T-helper 2 cell treated with Interferon-gamma antibody and Interleukin-4, amounts not matched to agents 5 μg/mL and 100 μg/mL, for 36 hours (primary cell): ENCODE measurements at regions not wholly inside any gene's neighbourhood (a gene's known extent, or its start where the extent isn't known, plus 50 kb on each side); places are given as distances from the start of the nearest gene placed in this dataset.

ENCODE experiments used
- DNase-seq: peaks from one replicate; pipeline ENCODE4 v3.0.0; 2021; ENCODE audit warnings: low spot score
- H3K27ac Mint-ChIP-seq: one replicate; pipeline ENCODE4 v1.8.0; 2021; ENCODE audit warnings: mild to moderate bottlenecking, mixed read lengths
- H3K27me3 Mint-ChIP-seq: one replicate; pipeline ENCODE4 v1.8.0; 2021; ENCODE audit warnings: low read depth, mixed read lengths
- H3K36me3 Mint-ChIP-seq: one replicate; pipeline ENCODE4 v1.8.0; 2021; ENCODE audit warnings: low read depth, mixed read lengths
- H3K4me1 Mint-ChIP-seq: one replicate; pipeline ENCODE4 v1.8.0; 2021; ENCODE audit warnings: low read depth, mixed read lengths
- H3K4me3 Mint-ChIP-seq: one replicate; pipeline ENCODE4 v1.8.0; 2022; ENCODE audit warnings: mild to moderate bottlenecking, moderate library complexity, mixed read lengths
- H3K9me3 Mint-ChIP-seq: one replicate; pipeline ENCODE4 v1.8.0; 2021; ENCODE audit warnings: mixed read lengths

GRCh38 chr5:158644301-158644700 lies 455.4 kb downstream of the EBF1 start:
- Mint-ChIP-seq H3K27me3 (no peaks in the 10 kb centered on the region), H3K9me3 (no peaks in the 10 kb centered on the region), H3K4me3 (no peak overlapping the region), H3K4me1 (no peaks in the 10 kb centered on the region), H3K36me3 (no peaks in the 10 kb centered on the region), H3K27ac (no peak overlapping the region)
- DNase-seq, result no peak

GRCh38 chr5:158643840-158644239 lies 455.9 kb downstream of the EBF1 start:
- no peaks in the 10 kb centered on the region for H3K36me3 Mint-ChIP-seq
- H3K27ac Mint-ChIP-seq, result no peak overlapping the region
- H3K9me3 Mint-ChIP-seq, result no peaks in the 10 kb centered on the region
- H3K4me3 Mint-ChIP-seq, result no peak overlapping the region
- no peaks in the 10 kb centered on the region for H3K4me1 Mint-ChIP-seq
- no peaks in the 10 kb centered on the region for H3K27me3 Mint-ChIP-seq
- no peak for DNase-seq

- H3K36me3 Mint-ChIP-seq, result no peaks in the 10 kb centered on the region
- H3K27me3 Mint-ChIP-seq, result no peaks in the 10 kb centered on the region
- DNase-seq, result no peak
- no peaks in the 10 kb centered on the region for H3K4me1 Mint-ChIP-seq
- no peak overlapping the region for H3K4me3 Mint-ChIP-seq
- H3K9me3 Mint-ChIP-seq, result no peaks in the 10 kb centered on the region
- H3K27ac Mint-ChIP-seq, result no peak overlapping the region
Measured at GRCh38 chr5:158642879-158643278, 456.8 kb downstream of the EBF1 start.

- no peaks in the 10 kb centered on the region for H3K36me3 Mint-ChIP-seq
- no peak overlapping the region for H3K4me3 Mint-ChIP-seq
- no peak overlapping the region for H3K27ac Mint-ChIP-seq
- no peaks in the 10 kb centered on the region for H3K4me1 Mint-ChIP-seq
- no peaks in the 10 kb centered on the region for H3K9me3 Mint-ChIP-seq
- H3K27me3 Mint-ChIP-seq, result peaks cover 2% of the 10 kb centered on the region
- DNase-seq, result no peak
Measured at GRCh38 chr5:158641016-158641415, 458.7 kb downstream of the EBF1 start.

- no peaks in the 10 kb centered on the region for H3K9me3 Mint-ChIP-seq
- no peaks in the 10 kb centered on the region for H3K4me1 Mint-ChIP-seq
- peaks cover 2% of the 10 kb centered on the region for H3K27me3 Mint-ChIP-seq
- no peak overlapping the region for H3K4me3 Mint-ChIP-seq
- H3K36me3 Mint-ChIP-seq, result no peaks in the 10 kb centered on the region
- no peak overlapping the region for H3K27ac Mint-ChIP-seq
- DNase-seq, result no peak
Measured at GRCh38 chr5:158640593-158640980, 459.1 kb downstream of the EBF1 start.

GRCh38 chr5:158639881-158640592 lies 459.7 kb downstream of the EBF1 start:
- no peak overlapping the region for H3K4me3 Mint-ChIP-seq
- H3K4me1 Mint-ChIP-seq, result no peaks in the 10 kb centered on the region
- DNase-seq, result no peak
- no peaks in the 10 kb centered on the region for H3K36me3 Mint-ChIP-seq
- H3K9me3 Mint-ChIP-seq, result no peaks in the 10 kb centered on the region
- peaks cover 2% of the 10 kb centered on the region for H3K27me3 Mint-ChIP-seq
- no peak overlapping the region for H3K27ac Mint-ChIP-seq

GRCh38 chr5:158638396-158638795 lies 461.3 kb downstream of the EBF1 start:
- Mint-ChIP-seq H3K9me3 (no peaks in the 10 kb centered on the region), H3K4me3 (no peak overlapping the region), H3K27me3 (peaks cover 2% of the 10 kb centered on the region), H3K4me1 (no peaks in the 10 kb centered on the region), H3K36me3 (no peaks in the 10 kb centered on the region), H3K27ac (no peak overlapping the region)
- DNase-seq, result no peak

- H3K27me3 Mint-ChIP-seq, result peaks cover 2% of the 10 kb centered on the region
- no peaks in the 10 kb centered on the region for H3K36me3 Mint-ChIP-seq
- no peak overlapping the region for H3K27ac Mint-ChIP-seq
- no peak for DNase-seq
- no peak overlapping the region for H3K4me3 Mint-ChIP-seq
- H3K4me1 Mint-ChIP-seq, result no peaks in the 10 kb centered on the region
- no peaks in the 10 kb centered on the region for H3K9me3 Mint-ChIP-seq
Measured at GRCh38 chr5:158637039-158637438, 462.7 kb downstream of the EBF1 start.

GRCh38 chr5:158635565-158635964 lies 464.2 kb downstream of the EBF1 start:
- peaks cover 2% of the 10 kb centered on the region for H3K27me3 Mint-ChIP-seq
- H3K36me3 Mint-ChIP-seq, result no peaks in the 10 kb centered on the region
- H3K4me1 Mint-ChIP-seq, result no peaks in the 10 kb centered on the region
- H3K9me3 Mint-ChIP-seq, result no peaks in the 10 kb centered on the region
- H3K27ac Mint-ChIP-seq, result no peak overlapping the region
- DNase-seq, result no peak
- no peak overlapping the region for H3K4me3 Mint-ChIP-seq

GRCh38 chr5:158634714-158635113 lies 465.0 kb downstream of the EBF1 start:
- H3K27me3 Mint-ChIP-seq, result peaks cover 2% of the 10 kb centered on the region
- DNase-seq, result no peak
- H3K27ac Mint-ChIP-seq, result no peak overlapping the region
- H3K9me3 Mint-ChIP-seq, result no peaks in the 10 kb centered on the region
- H3K4me3 Mint-ChIP-seq, result no peak overlapping the region
- H3K36me3 Mint-ChIP-seq, result no peaks in the 10 kb centered on the region
- no peaks in the 10 kb centered on the region for H3K4me1 Mint-ChIP-seq

GRCh38 chr5:158629591-158630312 lies 470.0 kb downstream of the EBF1 start:
- Mint-ChIP-seq H3K36me3 (no peaks in the 10 kb centered on the region), H3K27me3 (no peaks in the 10 kb centered on the region), H3K9me3 (no peaks in the 10 kb centered on the region), H3K27ac (no peak overlapping the region), H3K4me1 (no peaks in the 10 kb centered on the region), H3K4me3 (no peak overlapping the region)
- DNase-seq, result no peak

GRCh38 chr5:158626718-158627117 lies 473.0 kb downstream of the EBF1 start:
- H3K9me3 Mint-ChIP-seq, result no peaks in the 10 kb centered on the region
- no peaks in the 10 kb centered on the region for H3K27me3 Mint-ChIP-seq
- no peaks in the 10 kb centered on the region for H3K36me3 Mint-ChIP-seq
- H3K4me3 Mint-ChIP-seq, result no peak overlapping the region
- no peak for DNase-seq
- no peaks in the 10 kb centered on the region for H3K4me1 Mint-ChIP-seq
- no peak overlapping the region for H3K27ac Mint-ChIP-seq

GRCh38 chr5:158623971-158624370 lies 475.7 kb downstream of the EBF1 start:
- H3K27me3 Mint-ChIP-seq, result no peaks in the 10 kb centered on the region
- H3K4me1 Mint-ChIP-seq, result no peaks in the 10 kb centered on the region
- H3K36me3 Mint-ChIP-seq, result no peaks in the 10 kb centered on the region
- no peak overlapping the region for H3K4me3 Mint-ChIP-seq
- H3K9me3 Mint-ChIP-seq, result no peaks in the 10 kb centered on the region
- DNase-seq, result no peak
- H3K27ac Mint-ChIP-seq, result no peak overlapping the region

- Mint-ChIP-seq H3K9me3 (no peaks in the 10 kb centered on the region), H3K4me1 (no peaks in the 10 kb centered on the region), H3K4me3 (no peak overlapping the region), H3K27ac (no peak overlapping the region), H3K36me3 (no peaks in the 10 kb centered on the region), H3K27me3 (no peaks in the 10 kb centered on the region)
- DNase-seq, result no peak
Measured at GRCh38 chr5:158621391-158621790, 478.3 kb downstream of the EBF1 start.
